Superior temporal gyrus (tissue), 1 donor: ENCODE measurements at regions not wholly inside any gene's neighbourhood (a gene's known extent, or its start where the extent isn't known, plus 50 kb on each side); places are given as distances from the start of the nearest gene placed in this dataset.
"Not testable (repeated sequence)": the region's sequence is repeated elsewhere in the genome, so short reads cannot be mapped to it uniquely, and the experiment has no call there.

Experiments
- DNase-seq: peaks from one replicate; pipeline ENCODE4 v3.0.0-alpha.2; 2016; ENCODE audit errors: extremely low spot score

DNA sequence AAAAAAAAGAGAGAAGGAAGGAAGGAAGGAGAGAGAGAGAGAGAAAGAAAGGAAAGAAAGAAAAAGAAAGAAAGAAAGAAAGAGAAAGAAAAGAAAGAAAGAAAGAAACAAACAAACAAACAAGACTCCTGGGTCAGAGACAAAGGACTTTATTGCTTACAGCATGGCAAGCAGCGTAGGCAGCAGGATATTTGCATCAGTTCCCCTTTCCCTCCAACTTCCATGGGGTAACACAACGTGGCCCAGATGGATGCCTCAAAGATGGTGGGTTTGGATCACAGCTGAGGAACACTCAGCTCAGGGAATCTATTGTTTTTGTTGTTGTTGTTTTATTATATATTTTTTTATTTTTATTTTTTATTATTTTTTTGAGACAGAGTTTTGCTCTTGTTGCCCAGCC lies 128.5 kb upstream of the VKORC1L1 start:
- no peak for DNase-seq

DNA sequence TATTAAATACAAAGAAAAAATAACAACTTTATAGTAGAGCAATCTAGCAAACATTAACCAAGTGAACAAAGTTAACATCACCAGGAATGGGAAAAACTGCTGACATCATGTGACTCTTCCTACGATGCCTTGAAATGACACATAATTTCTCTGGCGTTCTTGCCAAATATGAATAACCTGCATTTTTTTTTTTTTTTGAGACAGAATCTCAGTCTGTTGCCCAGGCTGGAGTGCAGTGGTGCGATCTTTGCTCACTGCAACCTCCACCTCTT lies 126.5 kb upstream of the VKORC1L1 start:
- no peak for DNase-seq

DNA sequence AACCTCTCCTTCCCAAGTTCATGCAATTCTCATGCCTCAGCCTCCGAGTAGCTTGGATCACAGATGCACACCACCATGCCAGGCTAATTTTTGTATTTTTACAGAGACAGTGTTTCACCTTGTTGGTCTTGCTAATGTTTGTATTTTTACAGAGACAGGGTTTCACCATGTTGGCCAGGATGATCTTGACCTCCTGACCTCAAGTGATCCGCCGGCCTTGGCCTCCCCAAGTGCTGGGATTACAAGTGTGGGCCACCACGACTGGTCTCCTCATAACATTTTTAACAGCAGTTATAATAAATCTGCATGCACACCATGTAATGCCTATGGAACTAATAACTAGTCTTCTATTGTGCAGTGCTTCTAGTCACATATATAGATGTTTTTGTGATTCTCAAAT lies 123.8 kb upstream of the VKORC1L1 start:
- DNase-seq: no peak

DNA sequence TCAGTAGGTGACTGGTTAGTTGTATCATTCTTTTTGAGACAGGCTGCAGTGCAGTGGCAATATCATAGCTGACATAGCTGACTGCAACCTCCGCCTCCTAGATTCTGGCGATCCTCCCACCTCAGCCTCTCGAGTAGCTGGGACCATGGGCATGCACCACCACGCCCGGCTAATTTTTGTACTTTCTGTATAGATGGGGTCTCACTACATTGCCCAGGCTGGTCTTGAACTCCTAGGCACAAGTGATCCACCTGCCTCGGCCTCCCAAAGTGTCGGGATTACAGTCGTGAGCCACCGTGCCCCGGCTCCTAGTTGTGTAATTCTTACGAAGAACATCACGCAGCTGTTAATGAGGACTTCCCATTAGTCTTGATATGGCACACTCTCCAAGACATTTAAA lies 123.4 kb upstream of the VKORC1L1 start:
- no peak for DNase-seq

DNA sequence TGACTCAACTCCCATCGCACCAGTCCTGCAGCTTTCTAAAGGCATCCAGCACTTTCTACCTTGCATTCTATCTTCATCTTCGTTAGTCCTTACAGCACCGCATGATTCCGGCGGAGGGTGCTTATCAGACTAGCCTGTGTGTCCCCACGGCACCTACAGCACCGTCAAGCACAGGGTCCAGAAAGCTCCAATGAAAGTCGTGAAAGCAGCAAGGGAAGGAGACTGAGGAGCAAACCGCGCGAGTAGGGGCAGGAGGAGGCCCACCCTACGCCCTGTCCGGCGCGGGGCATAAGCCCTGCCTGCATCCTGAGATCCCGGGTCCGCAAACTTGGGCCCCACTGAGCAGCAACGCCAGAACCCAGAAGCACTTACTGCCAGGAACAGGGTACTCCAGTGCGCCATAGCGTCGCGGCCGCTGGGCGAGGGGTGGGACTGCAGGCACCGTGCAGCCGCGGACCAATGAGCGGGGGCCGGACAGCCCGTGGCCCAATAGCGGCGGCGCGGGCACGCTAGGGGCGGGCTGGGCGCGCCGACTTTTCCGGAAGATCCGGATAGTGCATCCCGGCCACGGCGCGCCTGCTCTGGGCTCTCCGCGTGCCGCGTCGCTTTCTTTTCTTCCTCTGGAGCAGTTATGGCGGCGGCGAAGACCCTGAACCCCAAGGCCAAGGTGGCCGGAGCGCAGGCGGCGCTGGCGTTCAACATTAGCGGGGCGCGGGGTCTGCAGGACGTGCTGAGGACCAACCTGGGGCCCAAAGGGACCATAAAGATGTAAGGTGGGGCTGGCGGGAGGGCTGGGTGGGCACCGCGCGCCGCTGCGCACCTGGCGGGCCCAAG lies 122.1 kb upstream of the VKORC1L1 start:
- peak; percentile 93 for DNase-seq

DNA sequence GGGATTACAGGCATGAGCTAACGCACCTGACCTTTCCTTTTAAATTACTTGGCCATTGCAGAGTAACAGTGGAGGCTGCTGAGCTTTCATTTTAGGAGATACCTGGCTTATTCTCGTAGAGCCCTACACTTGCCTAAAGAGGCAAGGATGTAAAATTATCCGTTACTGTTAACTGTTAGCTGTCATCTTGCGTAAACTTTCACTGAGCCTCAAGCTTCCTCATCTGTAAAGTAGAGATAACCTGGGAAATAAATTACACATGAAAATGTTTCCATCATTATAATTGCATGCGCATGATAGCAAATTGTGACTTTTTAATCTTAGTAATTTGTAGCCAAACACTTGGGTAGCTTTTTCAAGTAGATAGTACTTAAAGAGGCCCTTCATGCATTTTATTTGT lies 118.8 kb upstream of the VKORC1L1 start:
- not testable (repeated sequence) for DNase-seq

DNA sequence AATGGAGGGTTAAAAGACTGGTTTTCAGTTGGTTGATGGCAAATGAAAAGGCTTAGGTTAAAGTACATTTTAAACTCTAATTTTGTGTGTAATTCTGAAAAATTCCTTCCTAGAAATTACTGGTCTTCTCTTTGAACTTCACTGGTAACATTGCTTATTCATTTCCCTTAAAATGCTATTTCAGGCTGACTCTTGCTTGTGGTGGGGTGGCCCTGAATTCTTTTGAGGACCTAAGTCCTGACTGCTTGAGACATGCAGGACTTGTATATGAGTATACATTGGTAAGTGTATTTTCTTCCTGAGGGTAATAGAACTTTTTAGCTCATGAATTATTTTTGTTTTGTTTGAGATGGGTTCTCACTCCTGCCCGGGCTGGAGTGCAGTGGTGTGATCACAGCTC lies 113.9 kb upstream of the VKORC1L1 start:
- DNase-seq: not testable (repeated sequence)

DNA sequence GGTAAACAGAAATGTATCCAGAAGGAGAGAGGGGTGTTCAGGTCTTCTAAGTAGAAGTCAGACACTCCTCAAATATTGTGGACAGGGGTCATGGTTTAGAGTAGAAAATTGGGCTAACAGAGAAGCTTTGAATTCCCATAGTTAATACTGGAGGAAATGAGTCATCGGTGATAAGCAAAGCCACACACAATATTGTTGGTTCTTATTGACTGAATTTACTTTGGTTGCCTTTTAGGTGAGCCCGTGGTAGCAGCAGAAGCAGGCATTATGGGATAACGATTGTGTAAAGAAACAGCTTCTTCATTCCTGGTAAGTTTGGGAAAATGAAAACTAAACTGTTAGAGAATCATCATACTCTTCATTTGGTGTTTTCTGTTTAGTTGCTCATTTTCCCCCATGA lies 110.2 kb upstream of the VKORC1L1 start:
- DNase-seq: not testable (repeated sequence)

DNA sequence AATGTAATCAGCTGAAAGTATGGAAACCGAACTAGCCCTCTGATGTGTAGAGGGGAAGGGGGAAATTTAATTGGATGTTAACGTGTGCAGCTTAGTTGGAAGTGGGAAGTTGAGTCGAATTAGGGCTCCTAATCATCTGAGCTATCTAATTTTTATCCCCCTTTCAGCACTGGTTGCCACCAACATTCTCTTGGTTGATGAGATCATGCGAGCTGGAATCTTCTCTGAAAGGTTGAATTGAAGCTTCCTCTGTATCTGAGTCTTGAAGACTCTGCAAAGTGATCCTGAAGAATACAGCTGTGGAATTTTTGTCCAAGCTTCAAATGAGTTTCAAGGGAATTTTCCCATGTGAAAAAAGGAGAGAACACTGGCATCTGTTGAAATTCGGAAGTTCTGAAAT lies 109.8 kb upstream of the VKORC1L1 start:
- DNase-seq: not testable (repeated sequence)

DNA sequence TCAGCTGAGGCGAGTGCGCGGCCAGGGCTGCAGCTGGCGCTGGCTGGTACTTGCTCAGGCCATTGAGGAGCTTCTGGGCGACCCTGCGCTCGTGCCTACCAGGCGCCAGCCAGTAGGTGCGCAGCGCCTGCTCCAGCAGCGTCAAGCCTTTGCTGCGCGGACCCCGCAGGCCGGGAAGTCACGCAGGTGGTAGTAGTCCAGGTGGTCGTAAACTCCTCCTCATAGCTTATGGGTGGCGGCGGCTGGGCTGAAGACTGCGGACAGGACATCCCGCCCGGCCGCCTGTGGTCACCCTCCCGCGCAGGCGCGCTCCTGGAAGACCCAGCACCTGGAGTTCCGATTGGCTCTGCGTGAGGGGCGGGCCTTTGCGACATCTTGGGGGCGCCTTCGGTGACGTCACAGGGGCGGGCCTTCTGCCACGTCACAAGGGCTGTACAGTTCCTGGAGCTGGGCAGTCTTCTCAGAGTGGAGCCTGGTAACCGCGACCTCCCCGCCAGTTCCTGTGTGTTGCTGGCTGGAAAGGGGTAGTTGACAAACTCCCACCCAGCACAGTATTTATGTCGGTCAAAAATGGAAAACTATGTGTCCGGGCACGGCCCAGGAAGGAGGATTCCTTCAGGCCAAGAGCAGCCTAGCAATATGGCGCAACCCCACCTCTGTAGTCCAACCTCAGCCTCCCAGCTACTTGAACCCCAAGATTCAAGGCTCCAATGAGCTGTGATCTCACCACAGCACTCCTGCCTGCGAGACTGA lies 102.2 kb upstream of the VKORC1L1 start:
- peak; percentile 96 for DNase-seq

DNA sequence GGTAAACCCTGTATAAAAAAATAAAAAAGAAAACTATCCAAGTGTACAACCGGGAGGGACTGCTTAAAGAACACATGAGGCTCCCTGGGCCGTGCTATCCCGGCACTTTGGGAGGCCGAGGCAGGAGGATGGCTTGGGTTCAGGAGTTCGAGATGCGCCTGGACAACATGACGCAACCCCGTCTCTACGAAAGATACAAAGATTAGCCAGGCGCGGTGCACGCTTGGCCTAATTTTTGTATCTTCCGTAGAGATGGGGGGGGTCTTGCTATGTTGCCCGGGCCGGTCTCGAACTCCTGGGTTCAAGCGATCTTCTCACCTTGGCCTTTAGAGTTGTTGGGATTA lies 101.7 kb upstream of the VKORC1L1 start:
- not testable (repeated sequence) for DNase-seq

DNA sequence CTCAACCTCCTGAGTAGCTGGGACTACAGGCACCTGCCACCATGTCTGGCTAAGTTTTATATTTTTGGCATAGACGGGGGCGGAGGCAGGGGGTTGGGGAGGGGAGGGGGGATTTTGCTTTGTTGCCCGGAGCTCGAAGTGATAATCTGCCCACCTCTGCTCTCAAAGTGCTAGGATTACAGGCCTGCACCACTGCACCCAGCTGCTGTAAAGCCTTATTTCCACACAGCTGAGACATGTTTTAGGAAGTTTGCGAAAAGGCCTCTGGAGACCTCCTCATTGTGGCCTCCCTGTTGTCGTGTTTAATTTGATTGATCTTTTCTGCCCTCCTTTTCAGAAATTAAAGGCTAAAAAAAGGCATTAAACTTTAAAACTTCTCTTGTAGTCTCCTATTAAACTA lies 96.2 kb upstream of the VKORC1L1 start:
- DNase-seq: not testable (repeated sequence)

DNA sequence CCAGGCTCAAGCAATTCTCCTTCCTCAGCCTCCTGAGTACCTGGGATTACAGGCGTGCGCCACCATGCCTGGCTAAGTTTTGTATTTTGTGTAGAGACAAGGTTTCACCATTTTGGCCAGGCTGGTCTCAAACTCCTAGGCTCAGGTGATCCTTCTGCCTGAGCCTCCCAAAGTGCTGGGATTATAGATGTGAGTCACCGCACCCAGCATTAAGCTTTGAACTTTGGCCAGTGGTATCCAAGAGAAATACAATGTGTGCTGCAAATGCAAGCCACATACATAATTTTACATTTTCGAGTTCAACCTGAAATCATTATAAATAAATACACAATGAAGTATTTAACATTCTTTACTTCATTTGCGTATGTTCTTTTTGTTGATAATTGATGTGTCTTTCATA lies 82.9 kb upstream of the VKORC1L1 start:
- not testable (repeated sequence) for DNase-seq

DNA sequence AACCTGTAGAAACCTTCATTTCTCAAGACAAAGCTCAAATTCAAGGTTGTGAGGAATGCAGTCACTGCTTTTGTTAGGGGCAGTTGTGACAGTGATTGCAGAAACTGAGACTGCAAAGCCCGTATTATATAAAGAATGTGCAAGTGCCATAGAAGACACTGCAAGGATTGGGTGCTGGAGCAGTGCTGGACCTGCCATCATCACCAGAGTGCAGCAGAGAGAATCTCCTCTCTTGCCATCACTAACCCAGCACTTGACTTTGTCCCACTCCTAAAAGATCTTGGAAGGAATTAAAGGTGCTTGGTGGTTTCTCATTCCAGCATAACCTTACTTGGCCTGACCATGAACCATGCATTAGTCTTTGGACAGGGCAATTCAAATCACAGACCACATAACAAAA lies 81.1 kb upstream of the VKORC1L1 start:
- not testable (repeated sequence) for DNase-seq

DNA sequence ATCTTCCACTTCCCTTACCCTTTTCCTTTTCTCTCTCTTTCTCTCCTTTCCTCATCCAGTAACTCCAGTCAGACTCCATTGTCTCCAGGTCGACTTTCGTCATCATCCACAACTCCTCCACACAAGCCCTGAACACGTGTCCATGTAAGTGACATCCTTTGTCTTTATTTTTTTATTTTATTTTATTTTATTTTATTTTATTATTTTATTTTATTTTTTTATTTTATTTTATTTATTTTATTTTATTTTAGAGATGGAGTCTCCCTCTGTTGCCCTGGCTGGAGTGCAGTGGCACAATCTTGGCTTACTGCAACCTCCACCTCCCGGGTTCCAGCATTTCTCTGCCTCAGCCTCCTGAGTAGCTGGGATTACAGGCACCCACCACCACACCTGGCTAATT lies 80.1 kb upstream of the VKORC1L1 start:
- not testable (repeated sequence) for DNase-seq

DNA sequence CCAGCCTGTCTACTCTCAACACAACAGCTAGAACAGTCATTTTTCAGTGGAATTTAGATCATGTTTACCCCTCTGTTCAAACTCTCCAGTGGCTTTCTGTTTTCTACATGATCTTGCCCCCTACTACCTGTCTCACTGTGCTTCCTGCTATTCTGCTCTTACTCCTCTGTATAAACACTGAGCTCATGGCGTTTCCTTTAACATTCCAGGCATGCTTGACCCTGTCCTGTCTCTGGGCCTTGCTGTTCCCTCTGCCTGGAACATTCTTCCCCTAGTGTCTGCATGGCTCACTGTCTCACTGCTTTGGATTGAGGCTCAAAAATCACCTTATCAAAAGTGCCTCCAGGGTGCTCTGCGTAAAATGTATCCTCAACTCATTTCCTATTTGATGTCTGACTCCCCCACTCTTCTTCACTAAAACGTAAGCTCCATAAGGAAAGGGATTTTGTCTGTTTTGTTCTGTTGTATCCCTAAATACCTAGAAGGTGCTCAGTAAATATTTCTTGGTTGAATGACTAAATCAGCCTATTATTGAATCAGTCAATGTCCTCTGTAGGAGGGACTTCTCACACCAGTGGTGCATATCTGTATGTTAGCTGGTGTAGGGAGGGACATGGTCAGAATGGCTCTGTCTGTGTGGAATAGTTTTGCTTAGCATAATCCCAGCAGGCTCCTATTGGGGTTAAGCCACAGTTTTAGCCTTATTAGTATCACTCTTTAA lies 78.0 kb upstream of the VKORC1L1 start:
- not testable (repeated sequence) for DNase-seq

DNA sequence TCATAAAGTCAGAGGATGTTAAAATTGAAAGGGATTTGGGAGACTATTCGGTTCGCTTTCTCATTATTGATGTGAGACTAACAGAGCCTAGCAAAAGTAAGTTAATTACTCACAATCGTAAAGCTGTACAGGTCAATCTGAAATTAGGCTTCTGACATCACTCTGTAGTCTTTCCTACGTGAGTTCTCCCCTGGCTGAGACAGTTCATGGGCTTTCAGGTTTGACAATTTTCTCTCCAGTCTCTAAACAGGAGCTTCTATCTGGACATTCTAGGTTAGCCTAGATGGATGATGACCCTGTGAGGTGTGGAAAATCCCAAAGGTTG lies 77.5 kb upstream of the VKORC1L1 start:
- DNase-seq: not testable (repeated sequence)

DNA sequence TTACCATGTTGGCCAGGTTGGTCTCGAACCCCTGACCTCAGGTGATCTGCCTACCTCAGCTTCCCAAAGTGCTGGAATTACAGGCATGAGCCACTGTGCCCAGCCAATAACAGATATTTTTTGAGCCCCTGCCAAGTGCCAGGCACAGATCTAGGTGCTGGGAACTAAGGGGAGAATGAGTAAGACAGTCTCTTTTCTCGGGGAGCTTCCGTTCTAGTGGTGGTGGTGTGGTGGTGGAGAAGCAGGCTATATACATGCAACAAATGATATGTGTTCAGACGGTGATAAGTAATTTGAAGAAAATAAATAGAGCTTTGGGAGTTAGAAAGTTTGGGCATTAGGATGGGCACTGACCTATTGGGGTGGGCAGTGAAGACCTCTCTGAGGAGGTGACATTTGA lies 76.7 kb upstream of the VKORC1L1 start:
- DNase-seq: no peak

DNA sequence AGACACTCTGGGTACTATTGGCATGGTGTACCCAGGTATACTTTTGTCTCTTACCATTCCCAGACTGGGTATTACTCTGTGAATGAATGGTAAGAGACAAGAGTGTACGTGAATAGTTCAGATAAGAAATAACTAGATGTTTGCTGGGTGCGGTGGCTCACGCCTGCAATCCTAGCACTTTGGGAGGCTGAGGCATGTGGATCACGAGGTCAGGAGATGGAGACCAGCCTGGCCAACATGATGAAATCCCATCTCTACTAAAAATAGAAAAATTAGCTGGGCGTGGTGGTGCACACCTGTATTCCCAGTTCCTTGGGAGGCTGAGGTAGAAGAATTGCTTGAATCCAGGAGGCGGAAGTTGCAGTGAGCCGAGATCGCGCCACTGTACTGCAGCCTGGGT lies 75.8 kb upstream of the VKORC1L1 start:
- not testable (repeated sequence) for DNase-seq

DNA sequence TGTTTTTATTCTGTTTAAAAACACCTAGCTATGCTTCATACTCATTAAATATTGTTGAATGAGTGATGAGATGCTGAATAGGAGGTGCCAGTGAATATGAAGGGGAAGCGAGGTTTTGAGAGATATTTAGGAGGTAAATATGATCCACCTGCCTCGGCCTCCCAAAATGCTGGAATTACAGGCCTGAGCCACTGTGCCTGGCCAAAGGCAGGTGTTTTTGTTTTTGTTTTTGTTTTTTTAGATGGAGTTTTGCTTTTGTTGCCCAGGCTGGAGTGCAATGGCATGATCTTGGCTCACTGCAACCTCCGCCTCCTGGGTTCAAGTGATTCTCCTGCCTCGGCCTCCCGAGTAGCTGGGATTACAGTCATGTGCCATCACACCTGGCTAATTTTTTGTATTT lies 75.3 kb upstream of the VKORC1L1 start:
- not testable (repeated sequence) for DNase-seq

DNA sequence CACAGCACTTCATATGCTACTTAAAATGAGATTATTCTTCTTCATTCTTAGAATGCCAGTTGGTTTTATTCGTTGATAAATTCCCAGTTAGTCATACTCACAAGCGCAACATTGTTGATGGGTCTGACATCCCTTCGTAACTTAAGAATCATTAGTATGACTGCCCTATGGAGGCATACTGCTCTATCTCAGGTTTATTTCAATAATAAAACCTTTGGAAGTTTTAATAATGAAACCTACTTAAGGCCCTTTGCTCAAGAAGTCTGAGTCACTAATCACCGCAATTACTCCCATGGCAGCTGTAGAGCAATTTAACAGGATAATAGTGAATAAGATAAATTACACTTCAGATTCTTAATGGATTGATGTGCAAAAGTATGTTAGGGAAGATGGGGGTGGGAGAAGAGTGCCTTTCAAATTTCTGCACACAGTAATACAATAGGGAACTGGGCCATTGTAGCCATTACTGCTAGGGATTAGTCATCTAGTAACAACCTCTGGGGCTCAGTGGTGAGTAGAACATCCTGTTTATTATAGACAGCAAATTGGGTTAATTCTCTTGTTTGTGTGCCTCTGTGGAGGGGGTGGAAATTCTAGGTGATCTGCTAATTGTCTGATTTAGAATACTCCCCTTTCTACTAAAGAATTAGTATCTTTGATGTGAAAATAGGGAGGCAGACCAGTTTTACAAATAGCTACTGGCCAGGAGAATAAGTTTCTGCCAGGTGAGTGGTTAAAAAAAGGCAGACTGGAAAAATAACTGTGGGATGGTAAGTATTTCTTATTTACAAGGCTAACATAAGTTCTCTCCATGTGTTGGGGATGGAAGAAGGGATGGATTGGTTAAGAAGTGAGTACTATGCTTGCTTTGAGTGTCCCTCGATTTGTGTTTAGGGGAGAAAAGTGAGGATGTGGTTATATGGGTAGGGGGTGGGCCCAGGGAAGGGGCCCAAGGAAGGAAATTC lies 74.5 kb upstream of the VKORC1L1 start:
- no peak for DNase-seq

DNA sequence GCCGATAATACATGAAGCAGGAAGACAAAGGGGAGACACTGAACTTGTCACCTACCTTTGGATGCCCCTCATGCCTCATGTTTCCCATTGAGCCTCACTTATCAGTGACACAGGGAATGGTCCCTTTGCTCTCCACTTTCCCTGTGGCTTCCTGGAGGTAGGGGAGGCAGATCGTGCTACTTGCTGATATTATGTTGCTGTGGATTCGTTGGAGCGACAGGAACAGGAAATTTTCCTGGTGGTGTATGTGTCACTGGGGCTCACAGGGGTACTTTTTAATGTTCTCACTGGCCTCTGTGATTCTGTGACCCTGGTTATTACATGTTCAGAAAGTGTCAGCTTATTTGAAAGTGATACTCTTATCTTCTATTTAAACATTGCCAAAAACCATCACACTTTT lies 72.7 kb upstream of the VKORC1L1 start:
- not testable (repeated sequence) for DNase-seq
